ENCODE measurements at regions not wholly inside any gene's neighbourhood (a gene's known extent, or its start where the extent isn't known, plus 50 kb on each side); places are given as distances from the start of the nearest gene placed in this dataset.

DNA sequence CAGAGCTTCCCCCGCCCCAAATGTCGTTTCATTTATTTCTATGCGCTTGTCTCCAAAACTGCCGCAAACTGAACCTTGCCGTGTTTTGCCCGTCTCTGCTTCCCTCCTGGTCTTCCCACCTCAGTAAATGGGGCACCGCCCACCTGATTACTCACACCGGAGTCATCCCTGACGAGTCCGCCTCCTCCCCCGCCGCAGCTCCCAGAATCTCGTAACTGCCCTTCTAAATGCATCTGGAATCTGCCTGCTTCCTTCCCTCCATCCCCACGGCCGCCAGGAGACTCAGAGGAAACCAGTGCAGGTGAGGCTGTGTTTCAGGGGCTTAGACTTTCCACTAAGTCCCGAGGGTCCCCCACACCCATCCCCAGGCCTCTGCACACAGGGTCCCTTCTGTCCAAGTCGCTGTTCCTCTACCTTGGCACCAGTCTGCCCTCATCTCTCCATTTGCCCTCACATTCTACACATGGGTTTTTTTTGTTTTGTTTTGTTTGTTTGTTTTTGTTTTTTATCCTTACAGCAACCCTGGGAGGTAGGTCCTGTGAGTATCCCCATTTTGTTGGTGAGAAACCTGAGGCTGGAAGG is 62.6 kb upstream of the PHF21B start:
- no peak for TF ChIP-seq EP300 (IDR thresholded peaks at IDR 0.05; ENCODE audit: borderline replicate concordance in 1 of 2, low read depth in 1 of 2, low read length in 1 of 2)
- TF ChIP-seq, protein P1, sequence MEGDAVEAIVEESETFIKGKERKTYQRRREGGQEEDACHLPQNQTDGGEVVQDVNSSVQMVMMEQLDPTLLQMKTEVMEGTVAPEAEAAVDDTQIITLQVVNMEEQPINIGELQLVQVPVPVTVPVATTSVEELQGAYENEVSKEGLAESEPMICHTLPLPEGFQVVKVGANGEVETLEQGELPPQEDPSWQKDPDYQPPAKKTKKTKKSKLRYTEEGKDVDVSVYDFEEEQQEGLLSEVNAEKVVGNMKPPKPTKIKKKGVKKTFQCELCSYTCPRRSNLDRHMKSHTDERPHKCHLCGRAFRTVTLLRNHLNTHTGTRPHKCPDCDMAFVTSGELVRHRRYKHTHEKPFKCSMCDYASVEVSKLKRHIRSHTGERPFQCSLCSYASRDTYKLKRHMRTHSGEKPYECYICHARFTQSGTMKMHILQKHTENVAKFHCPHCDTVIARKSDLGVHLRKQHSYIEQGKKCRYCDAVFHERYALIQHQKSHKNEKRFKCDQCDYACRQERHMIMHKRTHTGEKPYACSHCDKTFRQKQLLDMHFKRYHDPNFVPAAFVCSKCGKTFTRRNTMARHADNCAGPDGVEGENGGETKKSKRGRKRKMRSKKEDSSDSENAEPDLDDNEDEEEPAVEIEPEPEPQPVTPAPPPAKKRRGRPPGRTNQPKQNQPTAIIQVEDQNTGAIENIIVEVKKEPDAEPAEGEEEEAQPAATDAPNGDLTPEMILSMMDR (IDR thresholded peaks at IDR 0.05): no peak
- TF ChIP-seq, protein P2, sequence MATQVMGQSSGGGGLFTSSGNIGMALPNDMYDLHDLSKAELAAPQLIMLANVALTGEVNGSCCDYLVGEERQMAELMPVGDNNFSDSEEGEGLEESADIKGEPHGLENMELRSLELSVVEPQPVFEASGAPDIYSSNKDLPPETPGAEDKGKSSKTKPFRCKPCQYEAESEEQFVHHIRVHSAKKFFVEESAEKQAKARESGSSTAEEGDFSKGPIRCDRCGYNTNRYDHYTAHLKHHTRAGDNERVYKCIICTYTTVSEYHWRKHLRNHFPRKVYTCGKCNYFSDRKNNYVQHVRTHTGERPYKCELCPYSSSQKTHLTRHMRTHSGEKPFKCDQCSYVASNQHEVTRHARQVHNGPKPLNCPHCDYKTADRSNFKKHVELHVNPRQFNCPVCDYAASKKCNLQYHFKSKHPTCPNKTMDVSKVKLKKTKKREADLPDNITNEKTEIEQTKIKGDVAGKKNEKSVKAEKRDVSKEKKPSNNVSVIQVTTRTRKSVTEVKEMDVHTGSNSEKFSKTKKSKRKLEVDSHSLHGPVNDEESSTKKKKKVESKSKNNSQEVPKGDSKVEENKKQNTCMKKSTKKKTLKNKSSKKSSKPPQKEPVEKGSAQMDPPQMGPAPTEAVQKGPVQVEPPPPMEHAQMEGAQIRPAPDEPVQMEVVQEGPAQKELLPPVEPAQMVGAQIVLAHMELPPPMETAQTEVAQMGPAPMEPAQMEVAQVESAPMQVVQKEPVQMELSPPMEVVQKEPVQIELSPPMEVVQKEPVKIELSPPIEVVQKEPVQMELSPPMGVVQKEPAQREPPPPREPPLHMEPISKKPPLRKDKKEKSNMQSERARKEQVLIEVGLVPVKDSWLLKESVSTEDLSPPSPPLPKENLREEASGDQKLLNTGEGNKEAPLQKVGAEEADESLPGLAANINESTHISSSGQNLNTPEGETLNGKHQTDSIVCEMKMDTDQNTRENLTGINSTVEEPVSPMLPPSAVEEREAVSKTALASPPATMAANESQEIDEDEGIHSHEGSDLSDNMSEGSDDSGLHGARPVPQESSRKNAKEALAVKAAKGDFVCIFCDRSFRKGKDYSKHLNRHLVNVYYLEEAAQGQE (IDR thresholded peaks at IDR 0.05; ENCODE audit: low read depth, low read length): no peak
- no peak for TF ChIP-seq TEAD4 (IDR thresholded peaks at IDR 0.05; ENCODE audit: borderline replicate concordance, insufficient read depth)
- TF ChIP-seq POLR2AphosphoS5 (IDR thresholded peaks at IDR 0.05; ENCODE audit: low read depth, low read length): no peak
- no peak for TF ChIP-seq TAF1 (IDR thresholded peaks at IDR 0.05; ENCODE audit: borderline replicate concordance, low read depth, low read length)
- TF ChIP-seq NRF1 (IDR thresholded peaks at IDR 0.05; ENCODE audit: low read depth, low read length): no peak
- TF ChIP-seq, protein P3, sequence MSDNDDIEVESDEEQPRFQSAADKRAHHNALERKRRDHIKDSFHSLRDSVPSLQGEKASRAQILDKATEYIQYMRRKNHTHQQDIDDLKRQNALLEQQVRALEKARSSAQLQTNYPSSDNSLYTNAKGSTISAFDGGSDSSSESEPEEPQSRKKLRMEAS (IDR thresholded peaks at IDR 0.05; ENCODE audit: low read depth): no peak
- no peak for TF ChIP-seq RAD21 (IDR thresholded peaks at IDR 0.05; ENCODE audit: low read length)

Measured in SK-N-SH (cell line).